Aorta (tissue), 5 donors: ENCODE measurements at regions not wholly inside any gene's neighbourhood (a gene's known extent, or its start where the extent isn't known, plus 50 kb on each side); places are given as distances from the start of the nearest gene placed in this dataset.

Experiments
- ATAC-seq: fragments of 200-7000 bp; cut with Tn5 transposase; one replicate; pipeline ENCODE4 v1.9.1; 2022; ENCODE audit warnings: moderate library complexity; ENCODE audit not compliant: low FRiP score
- DNase-seq, 2 donors: peaks; one replicate each; pipeline ENCODE4 v3.0.0-alpha.2; 2020
- H3K27ac ChIP-seq, 2 donors: one replicate each; pipeline ENCODE4 v1.5.1; 2013; ENCODE audit warnings: low read length in 2 of 2, mild to moderate bottlenecking in 2 of 2, moderate library complexity in 2 of 2, control low read depth in 1 of 2, inconsistent platforms in 1 of 2, low read depth in 1 of 2
- H3K27me3 ChIP-seq, 2 donors: one replicate each; pipeline ENCODE4 v1.6.1; 2013; ENCODE audit warnings: control low read depth in 1 of 2, low read length in 1 of 2, mild to moderate bottlenecking in 1 of 2, moderate library complexity in 1 of 2; ENCODE audit not compliant: insufficient read depth in 2 of 2, control insufficient read depth in 1 of 2
- H3K36me3 ChIP-seq, 2 donors: one replicate each; pipeline ENCODE4 v1.6.1; 2013; ENCODE audit warnings: control low read depth in 1 of 2, low read length in 1 of 2, mild to moderate bottlenecking in 1 of 2; ENCODE audit not compliant: insufficient read depth in 2 of 2, control insufficient read depth in 1 of 2
- H3K4me1 ChIP-seq, 2 donors: one replicate each; pipeline ENCODE4 v1.6.1; 2013; ENCODE audit warnings: low read length in 2 of 2, control low read depth in 1 of 2, mild to moderate bottlenecking in 1 of 2, moderate library complexity in 1 of 2; ENCODE audit not compliant: insufficient read depth in 2 of 2, control insufficient read depth in 1 of 2
- H3K4me3 ChIP-seq, 2 donors: one replicate each; pipeline ENCODE4 v1.5.1; 2013; ENCODE audit warnings: low read length in 2 of 2, control low read depth in 1 of 2, mild to moderate bottlenecking in 1 of 2
- H3K9me3 ChIP-seq: one replicate; pipeline ENCODE4 v1.6.1; 2013; ENCODE audit warnings: mild to moderate bottlenecking, low read length; ENCODE audit not compliant: control insufficient read depth
- WGBS, 2 donors: extraction: QIAGEN DNeasy Blood & Tissue Kit; methylation state at CpG; one replicate each; pipeline ENCODE4 v1.1.7; 2013; 5-methylcytosine and 5-hydroxymethylcytosine counted together
- intact Hi-C, 2 donors: fragments of 100-400 bp; cut with DNase I; formaldehyde crosslinking; loops; one replicate each; pipeline versions ENCODE4 v1.14.2 to v1.15.0; 2022
- donor health status: healthy with polysubstance abuse.
- donor health status: Bipolar disorder and iron deficiency.
- donor health status: DM: no; HTN: no; CAD: no.
- donor health status: DM: no; HTN: no; CAD: no.
- donor health status: DM: yes; HTN: yes; CAD: no.

DNA sequence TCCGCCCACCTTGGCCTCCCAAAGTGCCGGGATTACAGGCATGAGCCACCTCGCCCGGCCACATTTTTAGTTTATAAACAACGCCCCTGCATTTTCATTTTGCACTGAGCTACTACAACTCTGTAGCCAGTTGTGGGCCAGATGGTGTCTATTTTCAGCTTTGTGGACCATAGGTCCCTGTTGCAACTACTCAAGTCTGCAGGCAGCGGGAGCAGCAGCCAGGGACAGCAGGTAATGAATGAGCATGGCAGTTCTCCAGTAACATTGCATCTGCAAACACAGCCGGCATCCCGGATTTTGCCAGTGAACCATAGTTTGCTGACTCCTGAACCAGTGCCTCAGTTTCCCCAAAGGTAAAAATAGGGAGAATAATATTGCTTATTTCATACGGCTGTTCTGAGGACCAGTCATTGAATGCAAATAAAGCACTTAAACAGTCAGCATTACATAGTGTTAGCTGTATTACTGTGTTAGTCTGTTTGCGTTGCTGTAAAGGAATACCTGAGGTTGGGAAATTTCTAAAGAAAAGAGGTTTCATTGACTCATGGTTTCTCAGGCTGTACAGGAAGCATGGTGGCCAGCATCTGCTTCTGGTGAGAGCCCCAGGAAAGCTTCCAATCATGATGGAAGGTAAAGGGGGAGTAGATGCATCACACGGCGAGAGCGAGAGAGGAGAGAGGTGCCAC, 65.5 kb upstream of the SLC45A1 start:
- Histone ChIP-seq H3K27me3 (no peaks in the 10 kb centered on the region), H3K27ac (no peak overlapping the region), H3K9me3 (no peaks in the 10 kb centered on the region), H3K36me3 (no peaks in the 10 kb centered on the region), H3K4me1 (no peaks in the 10 kb centered on the region), H3K4me3 (no peak overlapping the region)
- no peak for ATAC-seq
- DNase-seq, result no peak
- WGBS, 2 donors, result 90 to 91% methylated on average over 13 of the region's 13 CpGs
- intact Hi-C loops, result no loop called here

DNA sequence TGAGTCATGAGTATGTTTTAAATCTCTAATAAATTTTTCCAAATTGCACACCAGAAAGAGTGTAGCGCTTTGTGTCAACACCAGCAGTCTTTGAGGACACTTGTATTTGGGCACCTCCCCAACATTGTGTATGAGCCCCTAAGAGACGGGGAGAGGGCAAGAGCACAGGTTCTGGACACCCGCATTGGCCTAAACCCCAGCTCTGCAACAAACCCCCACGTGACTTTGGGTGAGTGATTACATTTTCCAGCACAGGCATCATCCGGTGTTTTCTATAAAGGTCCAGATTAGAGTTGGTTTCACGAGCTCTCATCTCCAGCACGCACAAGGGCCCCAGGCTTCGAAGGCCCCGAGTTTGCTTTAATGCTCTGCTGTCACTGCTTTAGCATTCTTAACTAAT, 66.3 kb upstream of the SLC45A1 start:
- Histone ChIP-seq H3K4me1 (no peaks in the 10 kb centered on the region), H3K36me3 (no peaks in the 10 kb centered on the region), H3K4me3 (no peak overlapping the region), H3K27me3 (no peaks in the 10 kb centered on the region), H3K27ac (no peak overlapping the region), H3K9me3 (no peaks in the 10 kb centered on the region)
- DNase-seq, result no peak
- intact Hi-C loops, result no loop called here
- 35 to 49% methylated on average over 9 of the region's 9 CpGs for WGBS, 2 donors
- no peak for ATAC-seq

DNA sequence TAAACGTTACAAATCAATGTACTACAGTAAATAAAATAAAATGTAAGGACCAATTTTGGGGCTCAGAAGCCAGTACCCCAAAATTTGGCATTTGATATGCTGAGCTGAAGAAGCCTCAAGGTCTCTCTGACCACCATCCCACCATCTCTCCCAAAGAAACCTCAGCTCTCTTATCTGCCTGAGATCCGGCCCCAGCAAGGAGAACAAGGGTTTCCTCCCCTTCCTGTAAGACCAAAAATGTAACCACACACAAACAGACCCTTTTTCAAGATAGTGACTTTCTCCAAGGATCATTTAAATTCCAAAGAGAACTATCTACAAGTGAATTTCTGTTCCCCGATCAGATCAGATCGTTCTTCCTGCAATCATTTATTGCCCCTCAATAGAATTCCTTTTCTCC, 68.1 kb upstream of the SLC45A1 start:
- 73 to 82% methylated on average over 4 of the region's 4 CpGs for WGBS, 2 donors
- ATAC-seq (no peak), DNase-seq (no peak)
- H3K27me3 ChIP-seq, result no peaks in the 10 kb centered on the region
- H3K36me3 ChIP-seq, result no peaks in the 10 kb centered on the region
- H3K27ac ChIP-seq, result no peak overlapping the region
- H3K9me3 ChIP-seq, result no peaks in the 10 kb centered on the region
- no peaks in the 10 kb centered on the region for H3K4me1 ChIP-seq
- H3K4me3 ChIP-seq, result no peak overlapping the region
- intact Hi-C loops, result loop anchor here in 1 of 2 donors (10.0 kb wide), 1 partner anchor 55 kb away; no protein-coding TSS in a partner anchor

DNA sequence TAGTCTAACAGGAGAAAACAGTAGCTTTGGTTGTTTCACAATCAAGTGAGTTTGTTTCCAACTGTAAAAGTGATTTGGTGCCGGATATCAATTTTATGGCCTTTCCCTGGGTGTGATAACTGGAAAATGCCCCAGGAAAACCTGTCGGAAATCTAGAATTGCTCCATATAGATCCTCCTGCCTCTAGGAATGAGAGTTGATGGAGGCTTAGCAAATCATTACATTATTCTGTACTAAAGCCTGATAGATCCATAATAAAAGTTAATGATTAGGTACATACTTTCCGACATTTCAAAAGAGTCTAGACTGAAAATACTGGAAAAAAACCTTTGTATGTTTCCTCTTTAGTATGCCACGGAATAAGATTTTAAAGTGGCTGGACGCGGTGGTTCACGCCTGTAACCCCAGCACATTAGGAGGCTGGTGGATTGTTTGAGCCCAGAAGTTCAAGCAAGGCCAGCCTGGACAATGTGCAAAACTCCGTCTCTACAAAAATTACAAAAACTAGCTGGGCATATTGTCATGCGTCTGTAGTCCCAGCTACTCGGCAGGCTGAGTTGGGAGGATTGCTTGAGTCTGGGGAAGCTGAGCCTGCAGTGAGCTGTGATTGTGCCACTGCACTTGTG, 70.0 kb upstream of the SLC45A1 start:
- no peaks in the 10 kb centered on the region for H3K27me3 ChIP-seq
- intact Hi-C loops, result loop anchor here in 1 of 2 donors (10.0 kb wide), 1 partner anchor 57 kb away; no protein-coding TSS in a partner anchor
- no peaks in the 10 kb centered on the region for H3K36me3 ChIP-seq
- no peak for ATAC-seq
- H3K27ac ChIP-seq, result no peak overlapping the region
- WGBS, 2 donors, result 90 to 91% methylated on average over 10 of the region's 10 CpGs
- H3K4me1 ChIP-seq, result no peaks in the 10 kb centered on the region
- H3K4me3 ChIP-seq, result no peak overlapping the region
- H3K9me3 ChIP-seq, result no peaks in the 10 kb centered on the region
- peak in 1 of 2 donors; percentile 30 for DNase-seq

DNA sequence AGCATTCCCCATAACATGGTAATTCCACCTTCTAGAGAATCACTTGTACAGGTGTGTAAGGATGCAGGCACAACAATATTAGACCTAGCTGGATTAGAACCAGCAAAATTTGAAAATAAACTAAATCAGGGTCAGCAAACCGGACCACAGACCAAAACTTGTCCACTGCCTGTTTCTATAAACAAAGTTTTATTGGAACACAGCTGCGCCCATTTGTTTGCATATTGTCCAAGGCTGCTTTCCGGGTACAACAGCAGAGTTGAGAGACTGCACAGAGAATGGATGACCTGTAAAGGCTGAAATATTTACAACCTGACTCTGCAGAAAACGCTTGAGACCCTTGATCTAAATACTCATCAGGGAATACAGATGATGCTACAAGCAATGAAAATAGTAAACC, 73.6 kb upstream of the SLC45A1 start:
- Histone ChIP-seq H3K27me3 (no peaks in the 10 kb centered on the region), H3K9me3 (no peaks in the 10 kb centered on the region), H3K27ac (no peak overlapping the region), H3K36me3 (no peaks in the 10 kb centered on the region), H3K4me3 (no peak overlapping the region), H3K4me1 (no peaks in the 10 kb centered on the region)
- intact Hi-C loops, result loop anchor here in 1 of 2 donors (10.0 kb wide), 1 partner anchor 60 kb away; no protein-coding TSS in a partner anchor
- DNase-seq, result no peak
- ATAC-seq, result no peak
- 80 to 90% methylated on average over 4 of the region's 4 CpGs for WGBS, 2 donors

DNA sequence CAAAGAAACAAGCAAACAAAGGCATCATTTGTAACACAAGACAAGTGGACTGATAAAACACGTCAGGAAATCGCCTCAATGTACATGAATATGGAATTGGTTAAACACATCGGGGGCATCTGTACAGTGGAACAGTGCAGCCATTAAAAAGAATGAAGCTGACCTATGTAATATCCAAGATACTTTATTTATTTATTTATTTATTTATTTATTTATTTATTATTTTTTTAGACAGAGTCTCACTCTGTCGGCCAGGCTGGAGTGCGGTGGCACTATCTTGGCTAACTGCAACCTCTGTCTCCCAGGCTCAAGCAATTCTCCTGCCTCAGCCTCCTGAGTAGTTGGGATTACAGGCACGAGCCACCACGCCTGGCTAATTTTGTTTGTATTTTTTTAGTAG, 75.4 kb upstream of the SLC45A1 start:
- 82% methylated on average over 7 of the region's 7 CpGs for WGBS, 2 donors
- H3K4me1 ChIP-seq, result no peaks in the 10 kb centered on the region
- no peak overlapping the region for H3K27ac ChIP-seq
- DNase-seq, result no peak
- no peak overlapping the region for H3K4me3 ChIP-seq
- no peaks in the 10 kb centered on the region for H3K9me3 ChIP-seq
- H3K36me3 ChIP-seq, result no peaks in the 10 kb centered on the region
- intact Hi-C loops, result loop anchor here in 1 of 2 donors (10.0 kb wide), 1 partner anchor 62 kb away; no protein-coding TSS in a partner anchor
- no peak for ATAC-seq
- no peaks in the 10 kb centered on the region for H3K27me3 ChIP-seq

DNA sequence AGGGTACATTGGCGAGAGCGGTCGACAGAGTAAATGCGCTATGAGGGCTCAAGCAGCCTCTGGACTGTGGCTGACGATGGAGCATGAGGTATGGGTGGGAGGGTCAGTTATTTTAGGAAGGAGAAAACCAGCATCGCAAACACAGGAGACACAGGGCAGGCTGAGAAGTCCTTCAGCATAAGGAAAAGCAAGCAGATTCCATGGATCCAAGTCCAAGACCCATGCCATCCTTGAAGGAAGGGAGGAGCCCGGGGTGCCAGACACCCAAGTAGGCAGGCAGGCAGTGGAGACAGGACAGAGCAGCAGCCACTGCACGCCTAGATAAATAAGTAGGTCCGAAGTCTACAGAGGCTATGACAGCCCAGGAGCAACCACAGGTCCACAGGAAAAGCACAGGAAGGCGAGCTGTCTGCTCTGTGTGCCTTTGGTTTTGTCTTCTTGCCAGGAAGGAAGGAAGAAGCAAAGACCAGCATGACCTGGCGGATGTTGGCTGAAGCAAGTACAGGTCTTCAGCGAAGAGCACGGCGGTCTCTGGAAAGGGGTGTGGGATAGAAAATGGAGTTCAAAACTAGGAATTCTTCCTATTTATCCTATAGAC, 76.4 kb upstream of the SLC45A1 start:
- ATAC-seq (no peak), DNase-seq (no peak)
- Histone ChIP-seq H3K27ac (no peak overlapping the region), H3K27me3 (no peaks in the 10 kb centered on the region), H3K4me3 (no peak overlapping the region), H3K9me3 (no peaks in the 10 kb centered on the region), H3K36me3 (no peaks in the 10 kb centered on the region), H3K4me1 (no peaks in the 10 kb centered on the region)
- intact Hi-C loops, result loop anchor here in 1 of 2 donors (10.0 kb wide), 1 partner anchor 63 kb away; no protein-coding TSS in a partner anchor
- 91 to 93% methylated on average over 14 of the region's 14 CpGs for WGBS, 2 donors

DNA sequence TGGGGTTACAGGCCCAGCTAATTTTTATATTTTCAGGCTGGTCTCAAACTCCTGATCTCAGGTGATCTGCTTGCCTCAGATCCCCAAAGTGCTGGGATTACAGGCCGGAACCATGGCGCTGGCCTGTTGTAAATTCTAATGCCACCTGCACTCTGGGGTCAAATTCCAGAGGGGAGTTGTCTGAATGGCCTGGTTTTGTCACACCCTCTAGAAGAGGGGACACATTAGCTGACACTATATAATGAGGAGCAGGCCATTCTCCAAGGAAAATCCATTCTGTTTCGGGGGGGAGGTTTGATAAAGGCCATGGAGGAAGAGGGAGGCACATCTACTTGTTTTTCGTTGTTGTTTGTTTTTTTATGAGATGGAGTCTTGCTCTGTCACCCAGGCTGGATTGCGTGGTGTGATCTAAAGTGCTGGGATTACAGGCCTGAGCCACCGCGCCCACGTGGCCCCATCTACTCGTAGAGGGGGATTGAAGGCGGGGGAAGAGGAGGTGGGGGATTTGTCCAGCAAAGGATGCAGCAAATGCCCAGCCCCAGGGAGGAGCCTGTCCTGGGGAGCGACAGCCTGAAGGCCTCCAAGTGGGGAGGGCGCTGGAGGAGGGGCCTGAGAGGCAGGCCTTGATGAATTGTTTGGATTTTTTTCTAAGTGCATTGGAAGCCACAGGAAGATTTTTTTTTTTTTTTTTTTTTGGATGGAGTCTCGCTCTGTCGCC, 78.4 kb upstream of the SLC45A1 start:
- WGBS, 2 donors, result 87 to 92% methylated on average over 13 to 14 of the region's 14 CpGs
- H3K36me3 ChIP-seq, result no peaks in the 10 kb centered on the region
- no peaks in the 10 kb centered on the region for H3K27me3 ChIP-seq
- no peak overlapping the region for H3K4me3 ChIP-seq
- no peaks in the 10 kb centered on the region for H3K9me3 ChIP-seq
- H3K4me1 ChIP-seq, result no peaks in the 10 kb centered on the region
- H3K27ac ChIP-seq, result no peak overlapping the region
- intact Hi-C loops, result loop anchor here in 1 of 2 donors (10.0 kb wide), 1 partner anchor 65 kb away; no protein-coding TSS in a partner anchor
- DNase-seq (no peak), ATAC-seq (peak; percentile 45)
